Mucosa of descending colon (tissue), 3 donors: ENCODE measurements at regions not wholly inside any gene's neighbourhood (a gene's known extent, or its start where the extent isn't known, plus 50 kb on each side); places are given as distances from the start of the nearest gene placed in this dataset.

Source experiments
- ATAC-seq: fragments of 200-7000 bp; cut with Tn5 transposase; one replicate; pipeline ENCODE4 v1.9.1; 2020; ENCODE audit warnings: mild to moderate bottlenecking, moderate library complexity
- DNase-seq, 3 donors: peaks; one replicate each; pipeline ENCODE4 v3.0.0-alpha.2; 2020
- H3K36me3 ChIP-seq: fragments of 200-600 bp; one replicate; pipeline ENCODE4 v1.8.0; 2021; ENCODE audit warnings: low read depth, mild to moderate bottlenecking
- H3K4me1 ChIP-seq: fragments of 200-600 bp; one replicate; pipeline ENCODE4 v1.8.0; 2021; ENCODE audit warnings: low read depth, mild to moderate bottlenecking
- H3K4me3 ChIP-seq: fragments of 200-600 bp; one replicate; pipeline ENCODE4 v1.8.0; 2021; ENCODE audit warnings: mild to moderate bottlenecking
- H3K9me3 ChIP-seq: fragments of 200-600 bp; one replicate; pipeline ENCODE4 v1.8.0; 2021; ENCODE audit warnings: mild to moderate bottlenecking
- CTCF ChIP-seq: fragments of 200-600 bp; IDR thresholded peaks from one replicate; pipeline ENCODE4 v1.8.0; 2022; ENCODE audit warnings: antibody characterized with exemption, mild to moderate bottlenecking
- intact Hi-C, 2 donors: fragments of 100-400 bp; cut with DNase I in 1 of 2; cut with micrococcal nuclease in 1 of 2; formaldehyde crosslinking; loops; one replicate each; pipeline versions ENCODE4 v1.11.0 to v1.11.1; 2022; cut with DNase I, micrococcal nuclease
- donor health status: DM: no; HTN: no; CAD: no; lungs with moderate emphysema.
- donor health status: DM: no; HTN: no; CAD: no.
- donor health status: DM: no; HTN: yes; CAD: no.

GRCh38 chr9:73810585-73811215 lies 659.0 kb downstream of the ANXA1 start:
- ATAC-seq (no peak), DNase-seq (no peak)
- intact Hi-C loops: no loop called here
- TF ChIP-seq CTCF: no peak
- H3K9me3 ChIP-seq: no peaks in the 10 kb centered on the region
- no peaks in the 10 kb centered on the region for H3K36me3 ChIP-seq
- H3K4me3 ChIP-seq: no peak overlapping the region
- H3K4me1 ChIP-seq: no peaks in the 10 kb centered on the region

GRCh38 chr9:73813546-73813945 lies 661.9 kb downstream of the ANXA1 start:
- Histone ChIP-seq H3K4me1 (no peaks in the 10 kb centered on the region), H3K9me3 (no peaks in the 10 kb centered on the region), H3K36me3 (no peaks in the 10 kb centered on the region), H3K4me3 (no peak overlapping the region)
- DNase-seq (no peak), ATAC-seq (no peak)
- intact Hi-C loops: no loop called here
- TF ChIP-seq CTCF: no peak

GRCh38 chr9:73816905-73817304 lies 665.2 kb downstream of the ANXA1 start:
- H3K36me3 ChIP-seq: no peaks in the 10 kb centered on the region
- DNase-seq (no peak), ATAC-seq (no peak)
- H3K4me1 ChIP-seq: no peaks in the 10 kb centered on the region
- no peak overlapping the region for H3K4me3 ChIP-seq
- TF ChIP-seq CTCF: no peak
- intact Hi-C loops: no loop called here
- H3K9me3 ChIP-seq: no peaks in the 10 kb centered on the region

GRCh38 chr9:73824671-73825070 lies 672.5 kb upstream of the RORB start:
- H3K4me1 ChIP-seq: no peaks in the 10 kb centered on the region
- no peak for TF ChIP-seq CTCF

GRCh38 chr9:73838871-73839270 lies 658.3 kb upstream of the RORB start:
- TF ChIP-seq CTCF: no peak
- no peak for ATAC-seq

More at GRCh38 chr9:73824671-73825070, 672.5 kb upstream of the RORB start:
- no peak for ATAC-seq
- Histone ChIP-seq H3K4me3 (no peak overlapping the region), H3K36me3 (no peaks in the 10 kb centered on the region), H3K9me3 (no peaks in the 10 kb centered on the region)
- intact Hi-C loops: no loop called here
- no peak for DNase-seq

GRCh38 chr9:73839471-73839870 lies 657.7 kb upstream of the RORB start:
- Histone ChIP-seq H3K36me3 (no peaks in the 10 kb centered on the region), H3K4me1 (no peaks in the 10 kb centered on the region), H3K9me3 (no peaks in the 10 kb centered on the region), H3K4me3 (no peak overlapping the region)
- DNase-seq (no peak), ATAC-seq (no peak)
- no peak for TF ChIP-seq CTCF
- intact Hi-C loops: no loop called here

More at GRCh38 chr9:73838871-73839270, 658.3 kb upstream of the RORB start:
- no peak for DNase-seq
- no peak overlapping the region for H3K4me3 ChIP-seq
- no peaks in the 10 kb centered on the region for H3K9me3 ChIP-seq
- no peaks in the 10 kb centered on the region for H3K4me1 ChIP-seq
- no peaks in the 10 kb centered on the region for H3K36me3 ChIP-seq
- intact Hi-C loops: no loop called here
